ENCODE measurements at regions not wholly inside any gene's neighbourhood (a gene's known extent, or its start where the extent isn't known, plus 50 kb on each side); places are given as distances from the start of the nearest gene placed in this dataset.

DNA sequence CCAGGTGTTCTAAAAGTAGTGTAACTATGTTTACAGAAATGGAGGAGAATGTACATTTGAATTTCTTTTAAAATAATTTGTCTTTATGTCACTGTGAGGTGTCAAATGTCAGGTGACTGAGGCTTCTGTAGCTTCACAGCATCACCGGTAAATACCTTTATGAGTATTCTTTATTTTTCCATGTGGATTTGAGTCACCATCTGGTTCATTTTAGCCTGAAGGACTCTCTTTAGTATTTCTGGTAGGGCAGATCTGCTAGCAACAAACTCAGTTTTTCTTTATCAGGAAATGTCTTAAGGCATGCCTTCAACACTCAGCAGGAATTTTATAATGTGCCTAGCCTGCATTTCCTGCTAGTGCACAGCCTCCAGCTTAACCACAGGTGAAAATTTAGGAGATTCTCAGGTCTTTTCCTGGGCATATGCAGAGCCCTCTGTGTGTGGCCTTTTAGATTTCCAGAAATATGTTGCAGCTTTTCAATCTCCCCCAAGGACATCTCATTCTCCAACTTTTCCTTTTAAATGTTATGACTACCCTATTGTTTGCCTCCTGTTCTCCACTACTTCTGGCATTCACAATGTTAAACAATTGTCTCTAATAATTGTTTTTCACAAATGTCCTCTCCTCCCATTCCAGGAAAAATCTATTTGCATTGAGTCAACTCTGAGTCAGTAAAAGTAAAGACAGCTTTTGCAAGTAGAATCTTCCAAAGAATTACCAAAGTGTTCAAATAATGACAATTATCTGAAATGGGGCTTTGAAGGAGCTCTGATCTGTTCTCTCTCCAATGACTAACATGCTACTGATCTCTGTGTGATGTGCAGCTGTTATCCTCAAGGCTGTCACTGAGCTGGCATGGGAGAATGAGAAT, 239.4 kb upstream of the CPHXL start:
- TF ChIP-seq, protein P1, sequence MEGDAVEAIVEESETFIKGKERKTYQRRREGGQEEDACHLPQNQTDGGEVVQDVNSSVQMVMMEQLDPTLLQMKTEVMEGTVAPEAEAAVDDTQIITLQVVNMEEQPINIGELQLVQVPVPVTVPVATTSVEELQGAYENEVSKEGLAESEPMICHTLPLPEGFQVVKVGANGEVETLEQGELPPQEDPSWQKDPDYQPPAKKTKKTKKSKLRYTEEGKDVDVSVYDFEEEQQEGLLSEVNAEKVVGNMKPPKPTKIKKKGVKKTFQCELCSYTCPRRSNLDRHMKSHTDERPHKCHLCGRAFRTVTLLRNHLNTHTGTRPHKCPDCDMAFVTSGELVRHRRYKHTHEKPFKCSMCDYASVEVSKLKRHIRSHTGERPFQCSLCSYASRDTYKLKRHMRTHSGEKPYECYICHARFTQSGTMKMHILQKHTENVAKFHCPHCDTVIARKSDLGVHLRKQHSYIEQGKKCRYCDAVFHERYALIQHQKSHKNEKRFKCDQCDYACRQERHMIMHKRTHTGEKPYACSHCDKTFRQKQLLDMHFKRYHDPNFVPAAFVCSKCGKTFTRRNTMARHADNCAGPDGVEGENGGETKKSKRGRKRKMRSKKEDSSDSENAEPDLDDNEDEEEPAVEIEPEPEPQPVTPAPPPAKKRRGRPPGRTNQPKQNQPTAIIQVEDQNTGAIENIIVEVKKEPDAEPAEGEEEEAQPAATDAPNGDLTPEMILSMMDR (IDR thresholded peaks at IDR 0.05): no peak
- TF ChIP-seq, protein P2, sequence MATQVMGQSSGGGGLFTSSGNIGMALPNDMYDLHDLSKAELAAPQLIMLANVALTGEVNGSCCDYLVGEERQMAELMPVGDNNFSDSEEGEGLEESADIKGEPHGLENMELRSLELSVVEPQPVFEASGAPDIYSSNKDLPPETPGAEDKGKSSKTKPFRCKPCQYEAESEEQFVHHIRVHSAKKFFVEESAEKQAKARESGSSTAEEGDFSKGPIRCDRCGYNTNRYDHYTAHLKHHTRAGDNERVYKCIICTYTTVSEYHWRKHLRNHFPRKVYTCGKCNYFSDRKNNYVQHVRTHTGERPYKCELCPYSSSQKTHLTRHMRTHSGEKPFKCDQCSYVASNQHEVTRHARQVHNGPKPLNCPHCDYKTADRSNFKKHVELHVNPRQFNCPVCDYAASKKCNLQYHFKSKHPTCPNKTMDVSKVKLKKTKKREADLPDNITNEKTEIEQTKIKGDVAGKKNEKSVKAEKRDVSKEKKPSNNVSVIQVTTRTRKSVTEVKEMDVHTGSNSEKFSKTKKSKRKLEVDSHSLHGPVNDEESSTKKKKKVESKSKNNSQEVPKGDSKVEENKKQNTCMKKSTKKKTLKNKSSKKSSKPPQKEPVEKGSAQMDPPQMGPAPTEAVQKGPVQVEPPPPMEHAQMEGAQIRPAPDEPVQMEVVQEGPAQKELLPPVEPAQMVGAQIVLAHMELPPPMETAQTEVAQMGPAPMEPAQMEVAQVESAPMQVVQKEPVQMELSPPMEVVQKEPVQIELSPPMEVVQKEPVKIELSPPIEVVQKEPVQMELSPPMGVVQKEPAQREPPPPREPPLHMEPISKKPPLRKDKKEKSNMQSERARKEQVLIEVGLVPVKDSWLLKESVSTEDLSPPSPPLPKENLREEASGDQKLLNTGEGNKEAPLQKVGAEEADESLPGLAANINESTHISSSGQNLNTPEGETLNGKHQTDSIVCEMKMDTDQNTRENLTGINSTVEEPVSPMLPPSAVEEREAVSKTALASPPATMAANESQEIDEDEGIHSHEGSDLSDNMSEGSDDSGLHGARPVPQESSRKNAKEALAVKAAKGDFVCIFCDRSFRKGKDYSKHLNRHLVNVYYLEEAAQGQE (IDR thresholded peaks at IDR 0.05; ENCODE audit: insufficient read depth in 1 of 2, low read depth in 2 of 2, low read length in 1 of 2): no peak
